K562 (cell line): ENCODE measurements at regions not wholly inside any gene's neighbourhood (a gene's known extent, or its start where the extent isn't known, plus 50 kb on each side); places are given as distances from the start of the nearest gene placed in this dataset.

Experiments
- ATAC-seq: fragments of 200-7000 bp; cut with Tn5 transposase; 3 replicates; pipeline ENCODE4 v1.9.1; 2020; ENCODE audit warnings: moderate library complexity
- BruUV-seq: library from RNA; stranded (reverse); fragments of 400-500 nt; replicated peaks from 2 replicates; lab custom pipeline; 2021; lab: Mats Ljungman, UMichigan
- CTCF ChIA-PET: fragments of 300-600 bp; formaldehyde crosslinking; extraction: SDS; loops from one replicate; lab custom pipeline; 2021; ENCODE audit warnings: low intra/inter-chr PET ratio; lab: Yijun Ruan, JAX
- POLR2A ChIA-PET: fragments of 300-600, 350-650 bp; sonication (Branson Sonifier 250); formaldehyde crosslinking; extraction: SDS; loops from one replicate; lab custom pipeline; 2021; ENCODE audit warnings: antibody characterized with exemption, inconsistent platforms; lab: Yijun Ruan, JAX
- DNase-seq, 4 experiments: peaks; one replicate each; pipeline versions ENCODE4 v3.0.0 to v3.0.0-alpha.2; 2011 to 2018; ENCODE audit warnings: low spot score in 3 of 4, mixed read lengths in 3 of 4; ENCODE audit errors: extremely low read depth in 1 of 4
- FAIRE-seq: peaks from 2 replicates; lab custom pipeline; 2011; peaks lifted over from hg19 to GRCh38; lab: Jason Lieb, UNC
- H2AFZ ChIP-seq: 2 replicates; pipeline ENCODE4 v1.6.0; 2011; ENCODE audit warnings: low read depth, low read length, control low read depth, inconsistent platforms
- H3K27ac ChIP-seq: fragments of 200-600 bp; 3 replicates; pipeline ENCODE4 v1.8.0; 2011; ENCODE audit warnings: low read depth, mild to moderate bottlenecking, control low read depth, inconsistent platforms, low read length, moderate library complexity, mixed read lengths; ENCODE audit errors: extremely low read depth
- H3K27me3 ChIP-seq, 2 experiments: fragments of 300-600 bp in 1 of 2; 2 replicates in 1 of 2; 3 replicates in 1 of 2; pipeline versions ENCODE4 v1.6.0 to v1.8.0; 2011; ENCODE audit warnings: inconsistent platforms in 2 of 2, low read length in 2 of 2, mild to moderate bottlenecking in 1 of 2, mixed read lengths in 1 of 2, moderate library complexity in 1 of 2; ENCODE audit not compliant: control insufficient read depth in 2 of 2, insufficient read depth in 2 of 2
- H3K36me3 ChIP-seq: fragments of 300-600 bp; 3 replicates; pipeline ENCODE4 v1.8.0; 2011; ENCODE audit warnings: mild to moderate bottlenecking, low read length, inconsistent platforms; ENCODE audit not compliant: control insufficient read depth, insufficient read depth
- H3K4me1 ChIP-seq, 2 experiments: fragments of 200-600 bp in 1 of 2; replicated peaks in 1 of 2; 2 replicates in 1 of 2; 3 replicates in 1 of 2; pipeline versions ENCODE4 v1.5.1 to v1.8.0; 2011; ENCODE audit warnings: inconsistent platforms in 2 of 2, low read length in 2 of 2, mild to moderate bottlenecking in 1 of 2, mixed read lengths in 1 of 2, moderate library complexity in 1 of 2; ENCODE audit not compliant: control insufficient read depth in 2 of 2, insufficient read depth in 2 of 2
- H3K4me2 ChIP-seq: 2 replicates; pipeline ENCODE4 v1.6.1; 2011; ENCODE audit warnings: low read length, control low read depth, inconsistent platforms, mixed read lengths; ENCODE audit not compliant: insufficient read depth
- H3K4me3 ChIP-seq: fragments of 200-600 bp; sonication (generic), shearing (Covaris generic); 2 replicates; pipeline ENCODE4 v1.5.1; 2016; ENCODE audit warnings: control low read depth, inconsistent platforms
- H3K79me2 ChIP-seq: fragments of 200-600 bp; 3 replicates; pipeline ENCODE4 v1.8.0; 2011; ENCODE audit warnings: low read length, inconsistent platforms; ENCODE audit not compliant: control insufficient read depth, insufficient read depth
- H3K9ac ChIP-seq, 2 experiments: 2 replicates each; pipeline versions ENCODE4 v1.6.0 to v1.6.1; 2011; ENCODE audit warnings: low read depth in 2 of 2, low read length in 2 of 2, control low read depth in 1 of 2, inconsistent platforms in 1 of 2, mild to moderate bottlenecking in 1 of 2, mixed read lengths in 1 of 2; ENCODE audit not compliant: insufficient read depth in 1 of 2
- H3K9me1 ChIP-seq: one replicate; pipeline ENCODE4 v1.6.0; 2011; ENCODE audit warnings: inconsistent platforms, mild to moderate bottlenecking, low read length, moderate library complexity; ENCODE audit not compliant: control insufficient read depth, insufficient read depth
- H3K9me3 ChIP-seq: replicated peaks from 2 replicates; pipeline ENCODE4 v1.5.1; 2011; ENCODE audit warnings: low read depth, low read length, inconsistent platforms; ENCODE audit not compliant: control insufficient read depth, insufficient read depth
- H4K20me1 ChIP-seq: replicated peaks from 2 replicates; pipeline ENCODE4 v1.6.1; 2011; ENCODE audit warnings: low read length, inconsistent platforms, mixed read lengths; ENCODE audit not compliant: control insufficient read depth, insufficient read depth
- NEUROD1 ChIP-seq: fragments of 150-350 bp; IDR thresholded peaks from 2 replicates; pipeline ENCODE4 v1.6.1; 2014; ENCODE audit warnings: borderline replicate concordance, low read length, low read depth; ENCODE audit not compliant: partially characterized antibody
- NFIX ChIP-seq: fragments of 250-450 bp; sonication (Bioruptor Pico); IDR thresholded peaks from 2 replicates; pipeline ENCODE4 v1.4.0; 2020; ENCODE audit warnings: low read depth, mild to moderate bottlenecking, moderate library complexity
- RB1 ChIP-seq: fragments of 450-650 bp; IDR thresholded peaks from 2 replicates; pipeline ENCODE4 v1.6.1; 2017; ENCODE audit warnings: low read depth, mild to moderate bottlenecking
- SLC30A9 ChIP-seq: fragments of 250-450 bp; sonication (Bioruptor Pico); IDR thresholded peaks from 2 replicates; pipeline ENCODE4 v1.8.0; 2022; ENCODE audit warnings: mild to moderate bottlenecking, moderate library complexity
- ZNF232 ChIP-seq: sonication (generic); formaldehyde crosslinking; IDR thresholded peaks from 2 replicates; pipeline ENCODE4 v1.8.0; 2022; ENCODE audit warnings: mild to moderate bottlenecking, missing genetic modification reagents
- ZNF277 ChIP-seq: fragments of 250-450 bp; sonication (Bioruptor Pico); IDR thresholded peaks from 2 replicates; pipeline ENCODE4 v1.8.0; 2022; ENCODE audit warnings: inconsistent platforms, mild to moderate bottlenecking, moderate library complexity, borderline replicate concordance
- ZNF347 ChIP-seq: fragments of 450-650 bp; formaldehyde crosslinking; IDR thresholded peaks from 2 replicates; pipeline ENCODE4 v1.4.0; 2020; ENCODE audit warnings: low read depth, mild to moderate bottlenecking, moderate library complexity
- ZNF395 ChIP-seq: fragments of 200-800 bp; sonication (Bioruptor generic); IDR thresholded peaks from 2 replicates; pipeline ENCODE4 v1.6.1; 2017; ENCODE audit warnings: missing genetic modification characterization, missing compliant biosample characterization
- ZNF740 ChIP-seq, 3 experiments: fragments of 200-800 bp in 1 of 3; sonication (Bioruptor generic) in 1 of 3; sonication (generic) in 1 of 3; formaldehyde crosslinking in 1 of 3; IDR thresholded peaks; 2 replicates each; pipeline versions ENCODE4 v1.6.1 to v1.8.0; 2016 to 2022; ENCODE audit warnings: mild to moderate bottlenecking in 2 of 3, missing compliant biosample characterization in 2 of 3, missing genetic modification characterization in 2 of 3, missing genetic modification reagents in 1 of 3
- WGBS: fragments of 100-300 bp; shearing (Covaris generic); methylation state at CpG from one replicate; pipeline ENCODE4 v1.1.6; 2016; ENCODE audit warnings: low coverage, mixed read lengths; ENCODE audit not compliant: insufficient coverage; ENCODE audit errors: missing lambda C conversion rate; 5-methylcytosine and 5-hydroxymethylcytosine counted together
- in situ Hi-C: fragments of 300-500 bp; cut with MboI; formaldehyde crosslinking; loops from 4 replicates; pipeline ENCODE4 v1.15.0; 2018; ENCODE audit warnings: inconsistent platforms, mixed read lengths
- intact Hi-C: fragments of 100-400 bp; cut with micrococcal nuclease; formaldehyde crosslinking; loops from 2 replicates; pipeline ENCODE4 v1.14.2; 2022

GRCh38 chr11:16598906-16599305 is 139.5 kb upstream of the C11orf58 start:
- Histone ChIP-seq H3K9ac (no peak overlapping the region), H3K79me2 (peaks cover 17% of the 10 kb centered on the region; the same call in 2 of the 3 replicates), H4K20me1 (no peaks in the 10 kb centered on the region), H3K27me3 (no peaks in the 10 kb centered on the region), H3K9me1 (no peaks in the 10 kb centered on the region), H3K9me3 (no peaks in the 10 kb centered on the region; the same call in 1 of the 2 replicates), H3K27ac (no peak overlapping the region), H3K4me1 (peaks cover 12 to 15% of the 10 kb centered on the region in 2 experiments; a peak in 4 of 5 replicates), H2AFZ (no peak overlapping the region), H3K4me3 (no peak overlapping the region), H3K4me2 (no peak overlapping the region), H3K36me3 (no peaks in the 10 kb centered on the region)
- in situ Hi-C loops (loop anchor here (10.0 kb wide), 1 partner anchor 234 kb away; no protein-coding TSS in a partner anchor), intact Hi-C loops (no loop called here)
- DNase-seq (no peak), ATAC-seq (no peak), FAIRE-seq (no peak)
- CTCF ChIA-PET, result no interaction called here
- 78% methylated on average over 7 of the region's 7 CpGs for WGBS
- no TSS peak for BruUV-seq
- POLR2A ChIA-PET, result no interaction called here
- no peak for TF ChIP-seq ZNF740 (CRISPR knock-in tag; IDR thresholded peaks at IDR 0.05)
- no peak for TF ChIP-seq ZNF740 (tag; IDR thresholded peaks at IDR 0.05)
- peak; percentile 26; the same call in 1 of the 2 replicates for TF ChIP-seq NFIX (CRISPR knock-in tag)
- TF ChIP-seq SLC30A9 (CRISPR knock-in tag), result 0 out of 2 replicates have a peak, but pooled peaks have one; percentile 61
- no peak for TF ChIP-seq ZNF395
- no peak for TF ChIP-seq ZNF232 (CRISPR knock-in tag)
- TF ChIP-seq ZNF347 (CRISPR knock-in tag), result no peak
- no peak for TF ChIP-seq RB1
- no peak for TF ChIP-seq NEUROD1
- TF ChIP-seq ZNF277, result peak; percentile 86
